ENCODE measurements at regions not wholly inside any gene's neighbourhood (a gene's known extent, or its start where the extent isn't known, plus 50 kb on each side); places are given as distances from the start of the nearest gene placed in this dataset.

GRCh38 chr13:97582170-97582569, 148.2 kb downstream of the RAP2A start:
- intact Hi-C loops (cut with DNase I), result no loop called here
- H3K4me1 ChIP-seq, result no peaks in the 10 kb centered on the region
- H3K27ac ChIP-seq, result no peak overlapping the region
- H3K36me3 ChIP-seq, result no peaks in the 10 kb centered on the region
- H3K27me3 ChIP-seq (ENCODE audit: low read depth), result no peaks in the 10 kb centered on the region
- TF ChIP-seq CTCF (IDR thresholded peaks at IDR 0.05), result no peak
- ATAC-seq, result no peak
- H3K4me3 ChIP-seq, result no peak overlapping the region
- no peaks in the 10 kb centered on the region for H3K9me3 ChIP-seq
- DNase-seq, result no peak

GRCh38 chr13:97583907-97584497, 150.0 kb downstream of the RAP2A start:
- Histone ChIP-seq H3K4me3 (no peak overlapping the region), H3K9me3 (no peaks in the 10 kb centered on the region), H3K27me3 (ENCODE audit: low read depth) (no peaks in the 10 kb centered on the region), H3K36me3 (no peaks in the 10 kb centered on the region), H3K4me1 (no peaks in the 10 kb centered on the region), H3K27ac (no peak overlapping the region)
- intact Hi-C loops (cut with DNase I), result no loop called here
- DNase-seq (no peak), ATAC-seq (no peak)
- no peak for TF ChIP-seq CTCF (IDR thresholded peaks at IDR 0.05)

- intact Hi-C loops (cut with DNase I), result no loop called here
- Histone ChIP-seq H3K27ac (no peak overlapping the region), H3K4me1 (no peaks in the 10 kb centered on the region), H3K9me3 (no peaks in the 10 kb centered on the region), H3K4me3 (no peak overlapping the region), H3K36me3 (no peaks in the 10 kb centered on the region), H3K27me3 (ENCODE audit: low read depth) (no peaks in the 10 kb centered on the region)
- TF ChIP-seq CTCF (IDR thresholded peaks at IDR 0.05), result no peak
- no peak for DNase-seq
- no peak for ATAC-seq
Measured at GRCh38 chr13:97586941-97587340, 153.0 kb downstream of the RAP2A start.

- H3K36me3 ChIP-seq, result no peaks in the 10 kb centered on the region
- DNase-seq (no peak), ATAC-seq (no peak)
- H3K27ac ChIP-seq, result no peak overlapping the region
- H3K4me3 ChIP-seq, result no peak overlapping the region
- no peak for TF ChIP-seq CTCF (IDR thresholded peaks at IDR 0.05)
- intact Hi-C loops (cut with DNase I), result no loop called here
- no peaks in the 10 kb centered on the region for H3K4me1 ChIP-seq
- H3K27me3 ChIP-seq (ENCODE audit: low read depth), result no peaks in the 10 kb centered on the region
- no peaks in the 10 kb centered on the region for H3K9me3 ChIP-seq
Measured at GRCh38 chr13:97588993-97589392, 155.0 kb downstream of the RAP2A start.

- H3K4me1 ChIP-seq, result no peaks in the 10 kb centered on the region
- ATAC-seq (peak in 1 of 2 donors; percentile 37), DNase-seq (no peak)
- H3K27ac ChIP-seq, result no peak overlapping the region
- H3K4me3 ChIP-seq, result no peak overlapping the region
- TF ChIP-seq CTCF (IDR thresholded peaks at IDR 0.05), result no peak
- intact Hi-C loops (cut with DNase I), result no loop called here
- no peaks in the 10 kb centered on the region for H3K36me3 ChIP-seq
- H3K27me3 ChIP-seq (ENCODE audit: low read depth), result no peaks in the 10 kb centered on the region
- no peaks in the 10 kb centered on the region for H3K9me3 ChIP-seq
Measured at GRCh38 chr13:97600458-97601075, 166.6 kb downstream of the RAP2A start.

Measured in lower lobe of right lung (tissue), 2 donors.